Activated naive CD8-positive, alpha-beta T cell treated with anti-CD3 and anti-CD28 coated beads, Interleukin-2, amount 50 U/mL, for 24 hours (primary cell): ENCODE measurements at regions not wholly inside any gene's neighbourhood (a gene's known extent, or its start where the extent isn't known, plus 50 kb on each side); places are given as distances from the start of the nearest gene placed in this dataset.

Source experiments
- ATAC-seq: fragments of 150-1000 bp; cut with Tn5 transposase; one replicate; pipeline ENCODE4 v1.10.0; 2021
- DNase-seq: peaks from one replicate; pipeline ENCODE4 v3.0.0; 2021
- H3K27ac Mint-ChIP-seq: one replicate; pipeline ENCODE4 v1.8.0; 2021; ENCODE audit warnings: mild to moderate bottlenecking, mixed read lengths
- H3K27me3 Mint-ChIP-seq: one replicate; pipeline ENCODE4 v1.8.0; 2021; ENCODE audit warnings: mixed read lengths
- H3K36me3 Mint-ChIP-seq: one replicate; pipeline ENCODE4 v1.8.0; 2021; ENCODE audit warnings: low read depth, mixed read lengths
- H3K4me1 Mint-ChIP-seq: one replicate; pipeline ENCODE4 v1.8.0; 2021; ENCODE audit warnings: mixed read lengths
- H3K4me3 Mint-ChIP-seq: one replicate; pipeline ENCODE4 v1.8.0; 2021; ENCODE audit warnings: mild to moderate bottlenecking, moderate library complexity, mixed read lengths
- H3K9me3 Mint-ChIP-seq: one replicate; pipeline ENCODE4 v1.8.0; 2021; ENCODE audit warnings: mixed read lengths

GRCh38 chr16:64168371-64168770 lies 953.5 kb downstream of the CDH11 start:
- Mint-ChIP-seq H3K27ac (no peak overlapping the region), H3K4me3 (no peak overlapping the region), H3K27me3 (no peaks in the 10 kb centered on the region), H3K9me3 (peaks cover 11% of the 10 kb centered on the region), H3K4me1 (no peaks in the 10 kb centered on the region), H3K36me3 (no peaks in the 10 kb centered on the region)
- DNase-seq, result no peak
- ATAC-seq, result no peak

DNA sequence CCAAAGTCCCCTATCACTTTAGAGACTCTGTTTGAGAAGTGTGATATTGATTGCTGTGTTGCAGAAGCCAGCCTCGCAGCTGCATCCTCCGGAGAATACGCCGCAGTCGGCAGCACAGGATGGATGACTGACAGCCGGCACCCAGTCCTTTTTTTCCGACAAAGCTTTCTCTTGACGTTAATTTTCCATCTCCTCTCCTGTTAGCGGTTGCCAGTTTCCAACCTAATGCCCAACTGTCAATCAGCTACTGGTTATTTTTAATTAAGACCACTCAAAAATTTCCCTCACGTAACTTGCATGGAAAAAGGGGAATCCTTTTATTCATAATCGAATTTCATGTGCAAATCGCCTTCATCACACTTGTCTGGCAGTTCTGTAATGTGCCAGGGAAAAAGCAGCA lies 953.9 kb downstream of the CDH11 start:
- Mint-ChIP-seq H3K27me3 (no peaks in the 10 kb centered on the region), H3K4me1 (no peaks in the 10 kb centered on the region), H3K36me3 (no peaks in the 10 kb centered on the region), H3K27ac (no peak overlapping the region), H3K9me3 (peaks cover 11% of the 10 kb centered on the region), H3K4me3 (no peak overlapping the region)
- ATAC-seq (no peak), DNase-seq (no peak)

- no peaks in the 10 kb centered on the region for H3K27me3 Mint-ChIP-seq
- ATAC-seq (no peak), DNase-seq (no peak)
- no peaks in the 10 kb centered on the region for H3K4me1 Mint-ChIP-seq
- no peak overlapping the region for H3K4me3 Mint-ChIP-seq
- H3K9me3 Mint-ChIP-seq, result peaks cover 11% of the 10 kb centered on the region
- no peak overlapping the region for H3K27ac Mint-ChIP-seq
- no peaks in the 10 kb centered on the region for H3K36me3 Mint-ChIP-seq
These were observed 956.5 kb downstream of the CDH11 start for GRCh38 chr16:64165368-64165767.

DNA sequence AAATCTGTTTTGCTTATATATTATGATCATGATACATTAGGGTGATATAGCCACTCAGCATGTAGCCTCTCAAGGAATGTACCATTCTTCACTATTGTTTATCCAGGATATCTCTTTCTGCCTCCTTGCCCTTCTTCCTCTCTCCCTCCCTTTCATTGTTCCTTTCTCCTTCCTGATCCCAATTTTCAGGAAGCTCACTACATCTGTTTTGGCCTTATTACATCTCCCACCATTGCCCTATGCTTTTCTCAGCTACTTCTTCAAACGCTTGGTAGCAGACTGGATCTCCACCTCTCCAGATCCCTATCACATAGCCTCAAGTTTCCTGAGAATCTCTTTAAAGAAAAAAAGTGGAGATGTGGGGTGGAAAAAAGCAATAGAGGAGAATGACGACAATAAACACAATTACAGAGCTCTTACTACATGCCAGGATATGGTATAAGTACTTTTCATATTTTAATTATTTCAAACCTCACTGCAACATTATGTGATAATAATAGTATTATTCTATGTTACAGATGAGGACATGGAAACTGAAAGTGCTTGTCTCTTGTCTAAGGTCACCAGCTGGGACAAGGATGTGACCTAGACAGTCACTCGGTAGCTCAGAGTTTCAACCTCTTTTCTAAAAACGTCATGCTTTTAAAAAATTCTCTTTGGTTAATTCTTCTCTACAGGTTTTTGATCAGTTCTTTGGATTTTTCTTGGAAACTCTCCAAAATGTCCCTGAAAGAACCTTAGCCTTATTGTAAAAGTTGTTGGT lies 959.1 kb downstream of the CDH11 start:
- Mint-ChIP-seq H3K27ac (no peak overlapping the region), H3K9me3 (peaks cover 11% of the 10 kb centered on the region), H3K36me3 (no peaks in the 10 kb centered on the region), H3K4me1 (no peaks in the 10 kb centered on the region), H3K27me3 (no peaks in the 10 kb centered on the region), H3K4me3 (no peak overlapping the region)
- DNase-seq, result no peak
- ATAC-seq, result no peak

DNA sequence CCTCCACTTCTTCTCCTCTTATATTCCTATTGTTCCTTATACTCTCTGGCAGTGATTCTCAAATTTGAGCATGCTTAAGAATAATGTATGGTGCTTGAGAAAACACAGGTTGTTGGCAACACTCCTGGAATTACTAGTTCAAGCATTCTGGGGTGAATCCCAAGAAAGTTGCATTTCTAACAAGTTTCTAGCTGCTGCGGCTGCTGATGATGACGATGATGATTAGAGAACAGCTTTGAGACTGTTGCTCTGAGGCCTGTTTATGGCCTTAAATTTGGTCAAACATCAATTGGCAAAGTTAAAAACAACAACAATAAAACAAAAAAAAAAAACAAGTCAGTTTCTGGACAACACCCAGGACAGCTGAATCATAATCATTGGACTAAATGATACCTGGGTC lies 961.9 kb downstream of the CDH11 start:
- Mint-ChIP-seq H3K4me3 (no peak overlapping the region), H3K27ac (no peak overlapping the region), H3K27me3 (no peaks in the 10 kb centered on the region), H3K9me3 (peaks cover 15% of the 10 kb centered on the region), H3K4me1 (no peaks in the 10 kb centered on the region), H3K36me3 (no peaks in the 10 kb centered on the region)
- no peak for DNase-seq
- no peak for ATAC-seq

DNA sequence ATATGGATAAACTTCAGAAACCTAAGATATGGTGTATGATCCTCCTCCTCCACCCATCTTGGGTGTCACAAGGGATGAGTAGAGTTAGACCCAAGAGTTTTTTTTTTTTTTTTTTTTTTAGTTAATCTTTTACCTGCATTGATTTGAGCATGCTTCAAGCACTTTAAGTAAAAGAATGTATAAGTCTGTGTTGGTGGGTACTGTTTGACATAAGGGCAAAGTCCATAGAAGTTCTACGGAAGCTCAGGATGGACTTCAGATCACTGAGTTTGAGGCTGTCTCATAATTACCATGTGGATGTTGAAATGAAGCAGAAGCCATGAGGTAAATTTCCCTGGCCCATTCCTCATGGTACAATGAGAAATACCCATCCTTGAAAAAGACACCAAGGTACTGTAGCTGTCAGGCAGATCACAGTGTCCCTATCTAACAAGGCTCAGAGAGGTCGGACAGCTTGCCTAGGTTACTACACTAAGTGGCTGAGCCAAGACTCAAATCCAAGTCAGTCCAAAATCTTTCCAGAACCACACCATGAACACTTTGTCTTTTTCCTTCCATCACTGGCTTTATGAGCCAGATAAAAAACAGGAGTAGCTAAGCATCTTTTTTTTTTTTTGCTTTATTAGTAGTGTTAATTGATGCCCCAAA lies 962.8 kb downstream of the CDH11 start:
- DNase-seq, result no peak
- ATAC-seq, result no peak
- H3K9me3 Mint-ChIP-seq, result peaks cover 9% of the 10 kb centered on the region
- H3K27ac Mint-ChIP-seq, result no peak overlapping the region
- no peaks in the 10 kb centered on the region for H3K4me1 Mint-ChIP-seq
- no peaks in the 10 kb centered on the region for H3K36me3 Mint-ChIP-seq
- no peaks in the 10 kb centered on the region for H3K27me3 Mint-ChIP-seq
- H3K4me3 Mint-ChIP-seq, result no peak overlapping the region

DNA sequence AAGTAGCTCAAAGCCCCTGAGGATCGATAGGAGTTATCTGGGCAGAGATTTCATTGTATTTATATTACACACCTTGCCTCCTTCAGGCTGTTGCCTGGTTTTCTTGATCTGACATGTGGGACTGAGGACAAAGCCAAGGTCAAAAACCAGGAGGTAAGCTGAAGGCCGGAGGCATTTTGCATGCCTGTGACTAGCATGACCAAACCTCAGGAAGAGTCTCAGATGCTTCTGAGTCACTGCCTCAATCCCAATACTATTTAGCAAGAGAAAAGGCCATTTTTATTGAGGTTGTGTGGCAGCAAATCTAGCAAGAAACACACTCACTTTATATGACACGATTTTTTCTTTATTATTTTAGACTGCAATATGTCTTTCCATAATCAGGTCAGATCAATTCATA lies 968.1 kb downstream of the CDH11 start:
- Mint-ChIP-seq H3K4me1 (no peaks in the 10 kb centered on the region), H3K36me3 (no peaks in the 10 kb centered on the region), H3K27ac (no peak overlapping the region), H3K27me3 (no peaks in the 10 kb centered on the region), H3K9me3 (peaks cover 19% of the 10 kb centered on the region), H3K4me3 (no peak overlapping the region)
- DNase-seq (no peak), ATAC-seq (no peak)

GRCh38 chr16:64151990-64152767 lies 969.7 kb downstream of the CDH11 start:
- Mint-ChIP-seq H3K36me3 (no peaks in the 10 kb centered on the region), H3K9me3 (peaks cover 16% of the 10 kb centered on the region), H3K4me1 (no peaks in the 10 kb centered on the region), H3K4me3 (no peak overlapping the region), H3K27ac (no peak overlapping the region), H3K27me3 (no peaks in the 10 kb centered on the region)
- ATAC-seq, result no peak
- no peak for DNase-seq

- ATAC-seq (no peak), DNase-seq (no peak)
- H3K4me3 Mint-ChIP-seq, result no peak overlapping the region
- H3K9me3 Mint-ChIP-seq, result peaks cover 12% of the 10 kb centered on the region
- H3K36me3 Mint-ChIP-seq, result no peaks in the 10 kb centered on the region
- H3K27ac Mint-ChIP-seq, result no peak overlapping the region
- H3K4me1 Mint-ChIP-seq, result no peaks in the 10 kb centered on the region
- no peaks in the 10 kb centered on the region for H3K27me3 Mint-ChIP-seq
These were observed 971.7 kb downstream of the CDH11 start for GRCh38 chr16:64150193-64150592.

DNA sequence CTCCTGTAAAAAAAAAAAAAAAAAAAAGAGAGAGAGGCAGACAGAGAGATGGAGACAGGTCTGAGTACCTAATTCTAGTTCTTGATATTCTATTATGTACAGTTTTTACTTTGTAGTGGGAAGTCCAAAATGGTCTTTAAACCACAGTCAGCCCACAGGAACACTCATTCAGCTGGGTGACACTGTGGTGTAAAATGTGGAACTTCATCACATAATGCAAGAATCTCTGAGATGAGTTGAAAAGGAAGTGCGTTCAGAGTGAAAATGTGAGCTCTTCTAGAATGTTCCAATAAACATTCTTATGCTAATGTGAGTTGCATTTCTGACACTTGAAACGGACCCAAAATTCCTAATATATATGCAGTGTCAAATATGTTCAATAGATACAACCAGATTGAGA lies 972.1 kb downstream of the CDH11 start:
- Mint-ChIP-seq H3K4me3 (no peak overlapping the region), H3K9me3 (peaks cover 12% of the 10 kb centered on the region), H3K27ac (no peak overlapping the region), H3K27me3 (no peaks in the 10 kb centered on the region), H3K36me3 (no peaks in the 10 kb centered on the region), H3K4me1 (no peaks in the 10 kb centered on the region)
- ATAC-seq (no peak), DNase-seq (no peak)

GRCh38 chr16:64148356-64148755 lies 973.5 kb downstream of the CDH11 start:
- no peak overlapping the region for H3K27ac Mint-ChIP-seq
- H3K9me3 Mint-ChIP-seq, result peaks cover 12% of the 10 kb centered on the region
- no peaks in the 10 kb centered on the region for H3K27me3 Mint-ChIP-seq
- no peak for ATAC-seq
- H3K4me1 Mint-ChIP-seq, result no peaks in the 10 kb centered on the region
- H3K4me3 Mint-ChIP-seq, result no peak overlapping the region
- no peak for DNase-seq
- no peaks in the 10 kb centered on the region for H3K36me3 Mint-ChIP-seq

GRCh38 chr16:64147941-64148340 lies 973.9 kb downstream of the CDH11 start:
- Mint-ChIP-seq H3K9me3 (peaks cover 9% of the 10 kb centered on the region), H3K36me3 (no peaks in the 10 kb centered on the region), H3K27ac (no peak overlapping the region), H3K4me1 (no peaks in the 10 kb centered on the region), H3K27me3 (no peaks in the 10 kb centered on the region), H3K4me3 (no peak overlapping the region)
- ATAC-seq (no peak), DNase-seq (no peak)

GRCh38 chr16:64144617-64145016 lies 977.2 kb downstream of the CDH11 start:
- Mint-ChIP-seq H3K27me3 (no peaks in the 10 kb centered on the region), H3K9me3 (peaks cover 4% of the 10 kb centered on the region), H3K36me3 (no peaks in the 10 kb centered on the region), H3K4me3 (no peak overlapping the region), H3K27ac (no peak overlapping the region), H3K4me1 (no peaks in the 10 kb centered on the region)
- no peak for ATAC-seq
- DNase-seq, result no peak

GRCh38 chr16:64138621-64139020 lies 983.2 kb downstream of the CDH11 start:
- H3K4me1 Mint-ChIP-seq, result no peaks in the 10 kb centered on the region
- H3K27ac Mint-ChIP-seq, result no peak overlapping the region
- DNase-seq (no peak), ATAC-seq (no peak)
- peaks cover 13% of the 10 kb centered on the region for H3K9me3 Mint-ChIP-seq
- no peak overlapping the region for H3K4me3 Mint-ChIP-seq
- H3K36me3 Mint-ChIP-seq, result no peaks in the 10 kb centered on the region
- no peaks in the 10 kb centered on the region for H3K27me3 Mint-ChIP-seq

DNA sequence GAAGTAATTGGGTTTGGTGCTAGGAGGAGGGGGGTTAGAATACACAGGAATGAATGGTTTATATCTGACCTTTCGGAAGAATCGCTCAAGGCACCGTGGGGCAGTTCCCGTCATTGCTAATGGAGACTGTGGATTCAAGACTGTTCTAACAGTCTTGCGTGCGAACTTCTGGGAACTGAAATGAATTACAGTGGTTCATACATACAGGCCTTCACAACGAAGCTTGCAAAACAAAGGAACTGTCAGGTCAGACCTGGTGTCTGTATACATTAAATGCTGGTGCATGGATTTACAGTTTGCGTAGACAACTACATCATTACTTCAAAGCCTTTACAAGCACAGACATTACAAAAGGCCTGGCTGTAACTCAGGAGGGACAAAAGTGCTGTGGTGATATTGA lies 983.9 kb downstream of the CDH11 start:
- H3K27ac Mint-ChIP-seq, result no peak overlapping the region
- no peaks in the 10 kb centered on the region for H3K36me3 Mint-ChIP-seq
- no peaks in the 10 kb centered on the region for H3K4me1 Mint-ChIP-seq
- DNase-seq (no peak), ATAC-seq (no peak)
- H3K9me3 Mint-ChIP-seq, result peaks cover 17% of the 10 kb centered on the region
- no peak overlapping the region for H3K4me3 Mint-ChIP-seq
- H3K27me3 Mint-ChIP-seq, result no peaks in the 10 kb centered on the region
